ENCODE measurements at regions not wholly inside any gene's neighbourhood (a gene's known extent, or its start where the extent isn't known, plus 50 kb on each side); places are given as distances from the start of the nearest gene placed in this dataset.

DNA sequence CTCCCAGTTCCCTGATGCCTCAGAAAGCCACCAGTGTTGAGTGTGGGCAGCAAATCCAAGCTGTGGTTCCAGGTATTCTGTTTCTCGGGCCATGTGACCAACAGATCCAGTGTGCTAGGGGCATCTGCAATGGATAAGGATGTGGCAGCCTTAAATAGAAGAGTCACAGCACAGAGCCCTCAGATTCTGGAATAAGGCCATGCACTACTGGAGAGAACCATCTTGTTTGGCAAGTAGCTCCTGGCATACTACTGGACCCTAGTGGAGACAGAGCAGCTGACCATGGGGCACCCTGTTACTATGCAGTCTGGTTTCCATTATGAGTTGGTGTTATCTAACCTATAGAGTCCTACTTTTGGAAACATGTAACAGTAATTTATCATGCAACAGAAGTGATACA, 53.3 kb upstream of the ZBTB7C start:
- Histone ChIP-seq H3K4me2 (ENCODE audit: insufficient read depth, low read length) (no peak overlapping the region), H3K4me1 (replicated peaks in 1 of 2; ENCODE audit: control insufficient read depth in 2 of 2, insufficient read depth in 2 of 2, low read length in 2 of 2) (no peaks in the 10 kb centered on the region), H3K36me3 (ENCODE audit: control insufficient read depth, insufficient read depth, low read length) (no peaks in the 10 kb centered on the region), H3K4me3 (no peak overlapping the region), H2AFZ (ENCODE audit: low read depth, low read length) (no peak overlapping the region), H3K9ac (ENCODE audit: insufficient read depth in 1 of 2, low read depth in 2 of 2, low read length in 2 of 2) (no peak overlapping the region), H3K9me3 (replicated peaks; ENCODE audit: control insufficient read depth, insufficient read depth, low read depth, low read length) (no peaks in the 10 kb centered on the region), H3K27ac (ENCODE audit: extremely low read depth, low read depth, low read length) (no peak overlapping the region), H3K9me1 (ENCODE audit: control insufficient read depth, insufficient read depth, low read length) (no peaks in the 10 kb centered on the region), H3K79me2 (ENCODE audit: control insufficient read depth, insufficient read depth, low read length) (no peaks in the 10 kb centered on the region), H3K27me3 (ENCODE audit: control insufficient read depth in 2 of 2, insufficient read depth in 2 of 2, low read length in 2 of 2) (peaks cover 0 to 6% of the 10 kb centered on the region in 2 experiments; a peak in 1 of 5 replicates), H4K20me1 (replicated peaks; ENCODE audit: control insufficient read depth, insufficient read depth, low read length) (no peaks in the 10 kb centered on the region)
- BruUV-seq (replicated peaks) = no TSS peak
- TF ChIP-seq ZNF263 (CRISPR knock-in tag; IDR thresholded peaks at IDR 0.05; ENCODE audit: borderline replicate concordance) = no peak
- TF ChIP-seq, protein P1, sequence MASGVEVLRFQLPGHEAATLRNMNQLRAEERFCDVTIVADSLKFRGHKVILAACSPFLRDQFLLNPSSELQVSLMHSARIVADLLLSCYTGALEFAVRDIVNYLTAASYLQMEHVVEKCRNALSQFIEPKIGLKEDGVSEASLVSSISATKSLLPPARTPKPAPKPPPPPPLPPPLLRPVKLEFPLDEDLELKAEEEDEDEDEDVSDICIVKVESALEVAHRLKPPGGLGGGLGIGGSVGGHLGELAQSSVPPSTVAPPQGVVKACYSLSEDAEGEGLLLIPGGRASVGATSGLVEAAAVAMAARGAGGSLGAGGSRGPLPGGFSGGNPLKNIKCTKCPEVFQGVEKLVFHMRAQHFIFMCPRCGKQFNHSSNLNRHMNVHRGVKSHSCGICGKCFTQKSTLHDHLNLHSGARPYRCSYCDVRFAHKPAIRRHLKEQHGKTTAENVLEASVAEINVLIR (CRISPR knock-in tag; IDR thresholded peaks at IDR 0.05) = no peak
- no peak for TF ChIP-seq TOE1 (IDR thresholded peaks at IDR 0.05; ENCODE audit: borderline replicate concordance)
- no peak for TF ChIP-seq TOE1 (CRISPR knock-in tag; IDR thresholded peaks at IDR 0.05; ENCODE audit: borderline replicate concordance, low read depth)
- TF ChIP-seq SAP30 (IDR thresholded peaks at IDR 0.05; ENCODE audit: borderline replicate concordance, insufficient read depth, low read depth, low read length, poor library complexity, severe bottlenecking) = no peak
- no peak for TF ChIP-seq SMAD1 (IDR thresholded peaks at IDR 0.05; ENCODE audit: low read depth, low read length, partially characterized antibody)
- TF ChIP-seq ZNF232 (CRISPR knock-in tag; IDR thresholded peaks at IDR 0.05) = no peak
- TF ChIP-seq ZNF76 (CRISPR knock-in tag; IDR thresholded peaks at IDR 0.05; ENCODE audit: borderline replicate concordance) = no peak
- FAIRE-seq (no peak), DNase-seq (ENCODE audit: extremely low read depth in 1 of 4, low spot score in 3 of 4) (no peak), ATAC-seq (no peak)
- intact Hi-C loops (cut with micrococcal nuclease) (no loop called here), in situ Hi-C loops (cut with MboI) (no loop called here)
- POLR2A ChIA-PET = no interaction called here
- whole genome bisulfite sequencing (ENCODE audit: insufficient coverage, low coverage, missing lambda C conversion rate) = 0% methylated on average over 1 of the region's 1 CpG
- CTCF ChIA-PET (ENCODE audit: low intra/inter-chr PET ratio) = no interaction called here

All from K562 (cell line).